IPS DF 6.9 (cell line): ENCODE measurements at regions not wholly inside any gene's neighbourhood (a gene's known extent, or its start where the extent isn't known, plus 50 kb on each side); places are given as distances from the start of the nearest gene placed in this dataset.

Source experiments
- DNase-seq: peaks from one replicate; pipeline ENCODE4 v3.0.0-alpha.2; 2013; ENCODE audit warnings: low read depth, low spot score
- H3K27ac ChIP-seq: one replicate; pipeline ENCODE4 v1.5.1; 2013; ENCODE audit warnings: low read length, control low read depth
- H3K27me3 ChIP-seq: 2 replicates; pipeline ENCODE4 v1.6.1; 2013; ENCODE audit warnings: mild to moderate bottlenecking, low read length; ENCODE audit not compliant: control insufficient read depth, insufficient read depth
- H3K36me3 ChIP-seq: 2 replicates; pipeline ENCODE4 v1.6.1; 2013; ENCODE audit warnings: low read length; ENCODE audit not compliant: control insufficient read depth, insufficient read depth
- H3K4me1 ChIP-seq: 2 replicates; pipeline ENCODE4 v1.6.1; 2013; ENCODE audit warnings: low read length; ENCODE audit not compliant: control insufficient read depth, insufficient read depth
- H3K4me3 ChIP-seq: 2 replicates; pipeline ENCODE4 v1.5.1; 2013; ENCODE audit warnings: mild to moderate bottlenecking, low read length
- H3K9me3 ChIP-seq: 2 replicates; pipeline ENCODE4 v1.6.1; 2013; ENCODE audit warnings: low read length, inconsistent platforms; ENCODE audit not compliant: control insufficient read depth, insufficient read depth
- WGBS: extraction: QIAGEN DNeasy Blood & Tissue Kit; methylation state at CpG from one replicate; pipeline ENCODE4 v1.1.7; 2013; ENCODE audit warnings: mixed read lengths, missing lambda C conversion rate; ENCODE audit not compliant: insufficient read length, insufficient coverage; 5-methylcytosine and 5-hydroxymethylcytosine counted together

DNA sequence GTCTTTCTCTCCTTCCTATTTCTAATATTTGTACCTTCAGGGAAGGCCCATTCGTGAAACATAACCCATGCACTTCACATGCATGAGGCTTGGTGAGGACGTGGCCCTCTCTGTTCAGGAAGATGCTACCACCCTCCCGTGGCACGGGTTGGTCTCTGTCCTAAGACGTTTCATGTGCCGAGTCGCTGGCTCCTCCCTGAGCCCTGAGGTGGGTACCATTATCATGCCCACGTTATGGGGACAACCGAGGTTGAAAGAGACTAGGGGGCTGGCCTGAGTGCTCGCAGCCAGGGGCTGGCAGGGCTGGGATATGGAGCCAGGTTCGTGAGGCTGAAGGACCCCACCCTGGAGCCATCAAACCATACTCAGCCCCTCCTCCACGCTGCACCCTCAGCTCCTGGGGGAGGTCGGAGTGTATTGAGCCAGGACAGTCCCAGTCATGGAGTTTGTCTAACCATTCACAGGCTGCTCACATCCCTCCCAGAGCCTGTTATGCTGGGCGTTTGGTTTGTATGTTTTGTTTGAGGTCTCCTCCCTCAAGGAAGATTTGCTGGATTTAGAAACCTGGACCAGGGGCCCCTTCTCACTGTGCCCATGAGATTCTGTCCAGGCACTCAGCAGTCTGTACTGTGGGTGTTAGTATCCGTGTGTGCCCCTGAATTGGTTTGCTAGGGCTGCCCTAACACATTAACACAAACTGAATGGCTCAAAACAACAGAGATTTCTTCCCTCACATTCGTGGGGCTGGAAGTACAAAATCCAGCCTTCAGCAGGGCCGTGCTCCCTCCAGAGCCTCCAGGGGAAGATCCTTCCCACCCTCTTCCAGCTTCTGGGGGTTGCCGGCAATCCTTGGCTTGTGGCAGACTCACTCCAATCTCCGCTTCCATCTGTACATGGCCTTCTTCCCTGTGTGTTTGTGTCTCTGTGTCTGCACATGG is 88.3 kb downstream of the ANKRD60 start:
- Histone ChIP-seq H3K4me1 (no peaks in the 10 kb centered on the region; the same call in 1 of the 2 replicates), H3K27me3 (no peaks in the 10 kb centered on the region), H3K36me3 (no peaks in the 10 kb centered on the region), H3K4me3 (no peak overlapping the region), H3K27ac (no peak overlapping the region), H3K9me3 (no peaks in the 10 kb centered on the region)
- WGBS, result no CpG with 5 or more reads among the region's 19 CpGs
- no peak for DNase-seq

DNA sequence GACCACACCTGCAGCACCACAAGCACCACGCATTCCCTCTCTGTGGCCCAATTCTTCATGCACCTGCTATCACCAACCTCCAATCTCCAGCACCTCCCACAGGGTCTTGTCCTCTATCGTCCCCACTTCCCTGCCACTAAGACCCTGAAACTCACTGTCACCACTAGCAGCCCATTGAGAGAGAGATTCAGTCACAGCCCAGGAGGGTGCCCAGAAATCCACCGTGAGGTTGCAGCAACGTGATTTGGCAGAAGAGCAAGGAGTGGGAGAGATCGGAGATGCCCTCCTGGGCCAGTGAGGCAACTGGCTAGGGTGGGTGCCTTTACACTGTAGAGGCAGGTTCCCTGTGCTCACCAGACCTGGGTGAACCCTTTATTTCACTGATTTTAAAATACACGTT is 90.1 kb downstream of the ANKRD60 start:
- no peak for DNase-seq
- Histone ChIP-seq H3K9me3 (no peaks in the 10 kb centered on the region), H3K27me3 (no peaks in the 10 kb centered on the region), H3K36me3 (no peaks in the 10 kb centered on the region), H3K27ac (no peak overlapping the region), H3K4me3 (no peak overlapping the region), H3K4me1 (no peaks in the 10 kb centered on the region; the same call in 1 of the 2 replicates)
- no CpG with 5 or more reads among the region's 6 CpGs for WGBS

DNA sequence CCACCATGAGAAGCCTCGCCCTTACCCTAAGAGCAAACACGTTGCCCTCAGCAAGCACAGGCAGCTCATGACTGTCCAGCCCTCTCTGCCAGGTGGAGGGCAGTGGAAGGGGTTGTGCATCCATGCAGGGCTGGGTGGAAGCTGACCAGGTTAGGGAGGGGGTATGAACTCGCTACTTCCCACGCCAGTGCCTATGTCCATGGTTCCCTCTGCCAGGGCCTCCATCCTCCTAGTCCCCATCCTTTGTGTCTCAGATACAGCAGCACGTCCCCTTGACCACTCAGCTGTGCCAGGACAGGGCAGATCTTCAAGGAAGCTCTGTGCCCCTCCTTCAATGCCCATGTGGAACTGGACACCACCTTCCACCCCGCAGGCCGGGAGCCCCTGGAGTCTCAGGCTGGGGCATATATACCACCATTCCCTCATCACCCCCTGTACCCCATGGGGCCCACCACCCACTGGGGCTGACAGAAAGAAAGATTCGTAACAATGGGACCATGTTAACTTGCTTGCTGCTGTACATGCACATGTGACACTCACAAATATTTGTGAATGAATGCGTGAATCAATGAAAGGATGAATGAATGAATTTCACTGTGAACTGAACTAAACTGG is 90.7 kb downstream of the ANKRD60 start:
- Histone ChIP-seq H3K36me3 (no peaks in the 10 kb centered on the region), H3K27me3 (no peaks in the 10 kb centered on the region), H3K9me3 (no peaks in the 10 kb centered on the region), H3K4me1 (no peaks in the 10 kb centered on the region), H3K27ac (no peak overlapping the region), H3K4me3 (no peak overlapping the region)
- no CpG with 5 or more reads among the region's 9 CpGs for WGBS
- no peak for DNase-seq

DNA sequence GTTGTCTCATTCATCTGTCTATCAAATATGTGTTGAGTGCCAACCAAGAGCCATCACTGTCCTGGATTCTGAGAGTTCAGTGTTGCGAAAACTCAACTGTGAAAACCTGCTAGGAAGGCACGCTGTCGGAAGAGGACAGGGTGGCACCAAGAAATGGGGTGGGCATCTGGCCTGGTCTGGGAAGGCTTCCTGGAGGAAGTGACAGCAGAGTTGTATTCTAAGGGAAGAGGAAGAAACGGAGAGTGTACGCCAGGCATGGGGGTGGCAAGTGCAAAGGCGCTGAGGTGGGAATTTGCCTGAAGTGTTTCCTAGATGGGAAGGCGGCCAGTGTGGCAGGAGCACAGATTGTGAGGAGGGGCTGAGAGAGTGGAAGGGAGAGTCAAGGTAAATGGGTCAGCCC is 91.2 kb downstream of the ANKRD60 start:
- Histone ChIP-seq H3K27ac (no peak overlapping the region), H3K36me3 (no peaks in the 10 kb centered on the region), H3K4me1 (no peaks in the 10 kb centered on the region), H3K27me3 (no peaks in the 10 kb centered on the region), H3K9me3 (no peaks in the 10 kb centered on the region), H3K4me3 (no peak overlapping the region)
- no CpG with 5 or more reads among the region's 7 CpGs for WGBS
- DNase-seq, result no peak

GRCh38 chr20:58136149-58136484 is 92.3 kb downstream of the ANKRD60 start:
- WGBS, result no CpG with 5 or more reads among the region's 5 CpGs
- no peak overlapping the region for H3K27ac ChIP-seq
- H3K9me3 ChIP-seq, result no peaks in the 10 kb centered on the region
- H3K36me3 ChIP-seq, result no peaks in the 10 kb centered on the region
- peaks cover 2% of the 10 kb centered on the region; the same call in 1 of the 2 replicates for H3K4me1 ChIP-seq
- no peaks in the 10 kb centered on the region for H3K27me3 ChIP-seq
- no peak overlapping the region for H3K4me3 ChIP-seq
- no peak for DNase-seq

- DNase-seq, result no peak
Measured at GRCh38 chr20:58135441-58136148, 92.9 kb downstream of the ANKRD60 start.

DNA sequence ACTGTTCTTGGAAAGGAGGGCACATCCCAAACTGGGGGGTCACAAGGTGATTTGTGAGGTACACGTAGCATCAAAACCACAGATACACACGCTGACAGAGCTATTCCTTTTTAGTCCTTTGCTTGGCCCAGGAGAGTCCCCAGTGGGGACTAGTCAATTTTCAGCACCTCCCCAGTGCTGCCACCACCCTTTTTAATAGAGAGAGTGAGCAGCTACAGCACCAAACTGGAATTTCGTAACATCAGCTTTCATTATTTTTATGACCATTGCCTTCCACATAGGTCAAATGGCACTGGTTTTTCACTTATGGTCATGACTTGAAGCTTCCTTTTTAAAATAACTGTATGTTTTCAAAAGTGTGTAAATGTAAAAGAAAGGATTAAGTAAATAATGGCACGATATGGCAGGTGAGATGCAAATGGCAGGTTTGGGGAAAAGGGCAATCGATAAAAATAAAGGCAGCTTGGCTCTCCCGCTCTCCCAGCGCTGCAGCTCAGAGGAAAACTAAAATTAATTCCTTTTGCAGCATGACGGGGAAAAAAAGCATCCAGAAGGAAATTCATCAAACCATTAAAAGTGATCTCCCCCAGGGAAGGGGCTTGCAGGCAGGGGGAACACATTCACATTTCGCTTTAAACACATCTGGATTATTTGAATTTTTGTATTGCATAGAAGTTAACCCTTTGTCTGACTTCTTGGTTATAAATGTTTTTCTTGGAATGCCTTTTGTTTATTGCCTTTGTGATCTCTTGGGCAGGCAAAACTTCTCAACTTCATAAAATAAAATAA is 95.2 kb downstream of the ANKRD60 start:
- no peak overlapping the region for H3K27ac ChIP-seq
- no peaks in the 10 kb centered on the region for H3K27me3 ChIP-seq
- WGBS, result 100% methylated on average over 1 of the region's 9 CpGs
- H3K4me3 ChIP-seq, result no peak overlapping the region
- DNase-seq, result no peak
- H3K9me3 ChIP-seq, result no peaks in the 10 kb centered on the region
- H3K4me1 ChIP-seq, result peaks cover 2% of the 10 kb centered on the region; the same call in 1 of the 2 replicates
- H3K36me3 ChIP-seq, result no peaks in the 10 kb centered on the region

More at GRCh38 chr20:58135441-58136148, 92.9 kb downstream of the ANKRD60 start:
- Histone ChIP-seq H3K9me3 (no peaks in the 10 kb centered on the region), H3K27me3 (no peaks in the 10 kb centered on the region), H3K4me1 (peaks cover 2% of the 10 kb centered on the region; the same call in 1 of the 2 replicates), H3K27ac (no peak overlapping the region), H3K4me3 (no peak overlapping the region), H3K36me3 (no peaks in the 10 kb centered on the region)
- no CpG with 5 or more reads among the region's 16 CpGs for WGBS

GRCh38 chr20:58131551-58132142 is 96.8 kb downstream of the ANKRD60 start:
- WGBS, result no CpG with 5 or more reads among the region's 8 CpGs
- Histone ChIP-seq H3K4me3 (no peak overlapping the region), H3K27ac (no peak overlapping the region), H3K9me3 (no peaks in the 10 kb centered on the region), H3K36me3 (no peaks in the 10 kb centered on the region), H3K27me3 (no peaks in the 10 kb centered on the region), H3K4me1 (peaks cover 2% of the 10 kb centered on the region; the same call in 1 of the 2 replicates)
- no peak for DNase-seq

GRCh38 chr20:58131151-58131550 is 97.3 kb downstream of the ANKRD60 start:
- no CpG with 5 or more reads among the region's 8 CpGs for WGBS
- H3K27me3 ChIP-seq, result no peaks in the 10 kb centered on the region
- no peak for DNase-seq
- no peaks in the 10 kb centered on the region for H3K36me3 ChIP-seq
- H3K4me1 ChIP-seq, result peaks cover 2% of the 10 kb centered on the region; the same call in 1 of the 2 replicates
- no peak overlapping the region for H3K27ac ChIP-seq
- no peak overlapping the region for H3K4me3 ChIP-seq
- H3K9me3 ChIP-seq, result no peaks in the 10 kb centered on the region
